ENCODE measurements at regions not wholly inside any gene's neighbourhood (a gene's known extent, or its start where the extent isn't known, plus 50 kb on each side); places are given as distances from the start of the nearest gene placed in this dataset.
A peak's percentile ranks its signal among the peaks of the same experiment; 100 is the strongest.

DNA sequence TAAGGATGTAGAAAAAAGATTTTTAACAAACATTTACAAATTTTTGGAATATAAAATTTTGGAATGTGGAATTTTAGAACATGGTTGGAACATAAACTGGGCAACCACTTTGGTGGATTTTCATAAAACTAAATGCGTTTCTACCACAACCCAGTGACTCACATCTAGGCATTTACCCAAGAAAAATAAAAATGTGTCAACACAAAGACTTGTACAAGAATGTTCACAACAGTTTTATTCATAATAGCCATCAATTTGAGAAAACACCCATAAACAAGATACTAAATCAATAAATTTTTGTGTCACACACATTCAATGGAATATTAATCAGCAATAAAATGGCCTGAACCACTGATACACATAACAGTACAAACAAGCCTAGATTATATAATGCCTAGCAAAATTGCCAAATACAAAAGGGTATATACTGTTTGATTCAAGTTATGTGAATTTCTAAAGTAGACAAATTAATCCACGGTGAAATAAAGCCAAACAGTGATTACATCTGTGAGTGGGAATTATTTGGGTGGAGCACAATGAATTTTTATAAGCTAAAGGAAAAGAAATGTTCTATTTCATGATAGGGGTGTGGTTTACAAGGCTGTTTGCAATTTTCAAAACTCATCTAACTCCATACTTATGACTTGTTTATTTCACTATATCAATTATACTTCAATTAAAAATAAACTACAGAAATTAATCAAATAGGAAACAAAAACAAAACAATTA is 415.2 kb upstream of the OR4E1 start:
- no peak for DNase-seq

DNA sequence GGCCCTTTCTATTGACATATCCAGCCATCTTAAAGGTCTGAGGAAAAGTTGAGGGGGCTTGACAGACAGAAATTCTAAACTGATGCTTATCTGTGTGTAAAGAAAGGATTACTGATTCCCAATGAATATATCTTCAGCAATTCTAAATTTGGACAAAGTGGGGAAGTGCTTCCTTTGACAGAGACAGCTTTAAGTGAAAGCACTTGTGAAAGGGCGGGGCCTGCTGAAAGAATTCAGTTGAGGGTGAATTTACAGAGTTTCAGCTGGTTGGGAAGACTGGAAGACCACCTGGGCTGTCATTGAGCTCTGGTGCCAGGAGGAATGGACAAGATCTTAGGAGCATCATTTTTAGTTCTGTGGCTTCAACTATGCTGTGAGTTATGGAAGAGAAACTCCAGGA is 412.5 kb upstream of the OR4E1 start:
- no peak for DNase-seq

DNA sequence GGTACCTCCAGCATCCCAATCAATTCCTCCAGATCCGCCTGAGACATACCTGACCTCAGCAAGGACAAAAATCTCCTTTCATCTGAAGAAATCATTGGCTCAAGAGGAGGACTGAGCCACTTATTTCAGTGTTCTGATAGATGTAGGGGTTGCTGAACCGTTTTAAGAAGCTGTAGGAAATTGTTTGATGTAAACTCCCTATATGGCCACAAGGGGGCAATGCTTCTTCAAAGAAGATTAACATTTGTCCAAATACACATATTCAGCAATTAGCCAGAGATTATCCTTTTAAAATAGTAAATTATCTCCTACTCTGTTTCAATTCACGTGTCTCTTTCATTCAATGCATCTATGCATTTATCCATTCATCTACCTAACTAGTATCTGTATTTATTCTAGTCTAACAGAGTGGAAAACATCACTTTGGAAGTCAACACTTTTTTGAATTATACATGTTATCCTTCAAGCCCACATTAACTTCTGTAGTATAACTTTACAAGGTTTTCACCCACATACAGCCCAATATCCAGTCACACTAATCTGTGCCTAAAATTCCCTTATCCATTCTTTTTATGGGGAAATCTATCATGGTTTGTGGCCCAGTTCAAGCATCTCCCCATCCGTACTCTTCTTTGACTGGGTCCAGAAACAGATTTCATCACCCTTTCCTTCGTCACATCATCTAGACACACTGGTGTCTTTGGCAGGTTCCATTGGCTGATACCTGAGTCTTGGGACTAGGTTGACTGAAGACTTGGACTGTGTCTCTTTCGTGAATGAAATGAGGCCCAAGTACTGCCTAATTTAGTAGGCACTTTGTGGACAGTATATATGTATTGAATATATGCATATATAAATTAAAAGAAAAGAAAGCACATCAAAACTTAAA is 411.0 kb upstream of the OR4E1 start:
- peak; percentile 1 for DNase-seq

DNA sequence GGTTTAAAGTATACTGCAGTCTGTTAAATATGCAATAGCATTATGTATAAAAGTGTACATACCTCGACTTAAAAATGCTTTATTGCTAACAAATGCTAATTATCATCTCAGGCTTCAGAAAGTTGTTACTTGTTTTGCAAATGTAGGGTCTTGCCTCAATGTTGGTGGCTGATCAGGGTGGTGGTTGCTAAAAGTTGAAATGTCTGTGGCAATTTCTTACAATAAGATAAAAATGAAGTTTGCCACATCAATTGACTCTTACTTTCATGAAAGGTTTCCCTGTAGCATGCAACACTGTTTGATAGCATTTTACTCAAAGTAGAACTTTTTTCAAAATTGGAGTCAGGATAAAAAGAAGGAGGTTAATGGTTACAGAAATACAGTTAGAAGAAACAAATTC is 407.7 kb upstream of the OR4E1 start:
- DNase-seq, result no peak

DNA sequence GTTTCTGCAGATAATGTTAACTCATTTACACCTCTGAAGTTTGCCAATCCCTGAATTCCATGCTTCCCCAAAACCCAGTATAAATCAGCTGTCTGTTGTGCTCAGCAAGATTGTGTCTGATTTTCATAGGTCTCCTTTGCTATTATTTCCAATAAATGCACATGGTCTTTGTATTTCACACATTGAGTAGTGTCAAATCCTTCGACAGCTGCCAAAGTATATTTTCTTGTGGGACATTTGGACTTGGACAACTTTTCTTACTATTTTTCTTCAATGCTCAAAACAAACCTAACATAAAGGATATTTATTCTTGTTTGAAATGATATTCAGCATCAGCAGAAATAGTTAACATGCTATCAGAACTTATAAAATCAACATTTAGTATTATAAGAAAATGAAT is 406.1 kb upstream of the OR4E1 start:
- no peak for DNase-seq

DNA sequence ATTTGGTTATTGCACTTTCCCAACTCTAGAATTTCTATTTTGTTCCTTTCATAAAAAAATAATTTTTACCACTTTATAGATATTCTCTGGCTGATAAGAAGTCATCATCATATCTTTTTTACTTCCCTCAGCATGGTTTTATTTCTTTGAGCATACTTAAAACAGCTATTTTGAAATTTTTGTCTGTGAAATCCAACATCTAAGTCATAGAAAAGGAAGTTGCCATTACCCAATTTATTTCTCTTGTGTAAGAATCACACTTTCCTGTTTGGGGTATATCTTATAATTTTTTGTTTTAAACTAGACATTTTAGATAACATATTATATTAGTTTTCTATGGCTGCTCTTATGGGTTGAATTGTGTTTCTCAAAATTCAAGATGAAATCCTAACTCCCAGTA is 400.2 kb upstream of the OR4E1 start:
- no peak for DNase-seq

DNA sequence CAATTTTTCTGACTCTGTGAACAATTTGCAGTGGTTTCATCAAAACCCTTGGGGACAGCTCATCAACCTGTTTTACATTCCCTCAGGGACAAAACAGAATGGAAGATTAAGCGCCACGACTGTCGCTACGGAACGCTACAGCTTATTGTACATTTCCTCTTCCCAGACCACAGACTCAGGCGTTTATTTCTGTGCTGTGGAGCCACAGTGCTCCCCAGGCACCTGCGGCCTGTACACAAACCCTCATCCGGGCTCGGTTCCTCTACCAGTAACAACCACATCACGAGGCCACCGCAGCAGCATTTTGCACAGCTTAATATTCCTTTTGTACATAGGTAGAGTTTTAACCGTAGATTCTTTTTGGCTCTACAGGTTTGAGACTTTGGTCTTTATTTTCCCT is 397.4 kb upstream of the OR4E1 start:
- DNase-seq, result no peak

DNA sequence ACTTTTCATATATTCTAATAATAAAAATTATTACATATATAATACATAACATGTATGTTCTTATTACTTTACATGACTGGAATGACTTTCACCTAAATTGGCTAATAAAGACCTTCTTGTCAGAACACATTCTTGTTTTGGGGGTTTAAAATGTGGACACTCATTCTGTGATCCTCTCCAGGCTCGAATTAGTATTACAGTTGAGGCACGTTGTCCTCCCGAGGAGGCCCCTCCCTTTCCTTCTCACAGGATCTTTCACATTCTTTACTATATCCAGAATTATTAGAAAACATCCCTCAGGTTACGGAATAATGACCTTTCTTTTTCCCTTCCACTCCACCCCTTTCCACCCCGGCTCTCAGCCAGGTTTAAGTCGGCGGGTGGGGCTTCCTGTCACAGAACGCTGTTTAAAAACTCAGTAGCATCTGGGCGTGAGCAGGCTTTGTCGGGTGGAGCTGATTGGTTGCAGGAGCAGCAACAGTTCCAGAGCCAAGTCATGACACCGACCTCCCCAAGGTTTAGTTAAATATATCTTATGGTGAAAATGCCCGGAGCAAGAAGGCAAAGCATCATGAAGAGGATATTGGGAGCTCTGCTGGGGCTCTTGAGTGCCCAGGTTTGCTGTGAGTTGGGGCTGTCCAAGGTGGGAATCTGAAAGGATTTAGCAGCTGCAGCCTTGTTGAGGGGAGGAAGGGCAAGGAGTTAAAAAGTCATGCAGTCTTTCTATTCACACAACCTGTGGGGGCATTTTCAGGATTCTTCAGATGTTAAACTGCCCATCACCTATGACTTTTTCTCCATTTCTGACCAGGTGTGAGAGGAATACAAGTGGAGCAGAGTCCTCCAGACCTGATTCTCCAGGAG is 396.7 kb upstream of the OR4E1 start:
- DNase-seq, result no peak

DNA sequence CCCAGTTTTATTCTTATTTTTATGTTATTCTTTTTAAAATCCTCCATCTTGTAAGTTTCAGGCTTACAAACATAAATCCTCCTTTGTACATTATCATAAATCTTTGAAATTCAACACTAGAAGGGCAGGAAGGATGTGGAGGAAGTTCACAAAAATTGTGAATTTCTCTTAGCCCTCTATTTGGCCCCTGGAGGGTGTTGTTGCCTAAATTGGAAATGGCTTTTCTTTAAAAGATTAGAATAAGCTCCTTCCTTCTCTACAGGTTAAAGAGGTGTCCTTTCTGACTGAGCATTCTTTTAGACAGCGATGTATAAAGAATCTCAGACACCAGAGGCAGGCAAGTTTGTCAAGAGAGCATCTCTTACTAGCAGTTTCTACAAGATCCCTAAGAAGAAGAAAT is 391.7 kb upstream of the OR4E1 start:
- DNase-seq, result no peak

DNA sequence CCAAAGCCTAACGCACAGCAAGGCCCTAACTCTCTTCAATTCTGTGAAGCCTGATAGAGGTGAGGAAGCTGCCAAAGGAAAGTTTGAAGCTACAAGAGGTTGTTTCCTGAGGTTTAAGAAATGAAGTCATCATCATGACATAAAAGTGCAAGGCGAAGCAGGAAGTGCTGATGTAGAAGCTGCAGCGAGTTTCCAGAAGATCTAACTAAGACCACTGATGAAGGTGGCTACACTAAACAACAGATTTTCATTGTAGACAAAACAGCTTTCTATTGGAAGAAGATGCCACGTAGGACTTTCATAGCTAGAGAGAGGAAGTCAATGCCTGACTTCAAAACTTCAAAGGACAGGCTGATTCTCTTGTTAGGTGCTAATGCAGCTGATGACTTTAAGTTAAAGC is 385.6 kb upstream of the OR4E1 start:
- no peak for DNase-seq

DNA sequence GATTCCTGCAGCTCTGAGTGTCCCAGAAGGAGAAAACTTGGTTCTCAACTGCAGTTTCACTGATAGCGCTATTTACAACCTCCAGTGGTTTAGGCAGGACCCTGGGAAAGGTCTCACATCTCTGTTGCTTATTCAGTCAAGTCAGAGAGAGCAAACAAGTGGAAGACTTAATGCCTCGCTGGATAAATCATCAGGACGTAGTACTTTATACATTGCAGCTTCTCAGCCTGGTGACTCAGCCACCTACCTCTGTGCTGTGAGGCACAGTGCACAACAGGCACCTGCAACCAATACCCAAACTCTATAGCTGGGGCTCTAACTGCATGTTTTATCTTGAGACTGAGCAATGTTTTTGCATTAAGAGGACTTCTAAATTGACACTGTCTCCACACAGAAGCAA is 379.2 kb upstream of the OR4E1 start:
- DNase-seq, result no peak

DNA sequence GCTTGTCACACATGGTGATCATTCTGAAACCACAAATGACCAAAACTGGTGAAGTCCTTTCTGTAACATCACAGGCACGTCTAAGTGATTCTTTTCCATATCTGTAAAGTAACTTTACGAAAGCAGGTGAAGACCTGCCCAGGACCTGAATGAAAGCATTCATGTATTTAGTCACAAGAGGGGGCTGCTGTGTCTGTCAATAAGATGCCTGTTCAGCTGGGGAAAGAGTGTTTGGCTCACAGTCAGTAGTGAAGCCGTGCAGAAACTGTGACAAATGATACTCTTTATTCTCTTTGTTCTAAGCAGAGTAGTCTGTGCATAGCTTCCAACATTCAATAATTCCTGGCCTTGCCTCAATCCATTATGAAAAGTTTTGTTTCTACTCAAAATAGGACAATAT is 373.5 kb upstream of the OR4E1 start:
- no peak for DNase-seq

DNA sequence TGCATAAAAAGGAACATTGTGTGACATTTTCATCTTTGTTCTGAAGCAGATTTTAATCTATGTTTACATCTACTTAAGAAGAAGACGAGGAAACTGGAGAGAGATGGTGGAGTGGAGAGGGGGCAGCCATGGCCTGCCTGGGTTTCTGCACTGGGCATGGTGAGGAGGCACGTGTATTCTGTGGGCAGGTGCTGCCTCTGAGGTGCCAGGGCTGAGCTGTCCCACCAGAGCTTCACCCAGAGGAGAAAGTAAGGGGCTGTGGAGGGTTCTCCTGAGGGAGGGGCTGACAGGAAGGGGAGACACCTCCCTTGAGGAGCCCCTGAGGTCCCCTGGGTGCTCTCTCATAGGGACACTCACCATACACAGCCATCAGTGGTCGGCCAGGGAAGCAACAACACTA is 372.4 kb upstream of the OR4E1 start:
- no peak for DNase-seq

DNA sequence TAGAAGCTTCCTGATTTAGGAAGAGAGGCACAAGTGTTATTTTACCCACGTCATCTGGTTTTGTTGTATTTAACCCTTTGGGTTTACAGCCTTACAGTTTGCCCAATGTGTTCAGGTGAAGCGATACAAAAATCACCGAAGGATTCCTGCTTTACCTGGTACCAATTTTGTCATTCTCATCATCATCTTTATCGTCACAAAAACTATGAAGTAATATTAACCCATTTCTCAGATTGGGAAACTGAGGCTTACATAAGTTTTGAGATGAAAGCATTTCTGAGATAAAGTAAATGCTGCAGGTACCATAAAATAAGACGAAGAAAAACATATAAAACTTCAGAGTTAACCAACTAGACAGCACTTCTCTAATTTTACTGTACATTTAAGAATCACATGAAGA is 370.6 kb upstream of the OR4E1 start:
- no peak for DNase-seq

DNA sequence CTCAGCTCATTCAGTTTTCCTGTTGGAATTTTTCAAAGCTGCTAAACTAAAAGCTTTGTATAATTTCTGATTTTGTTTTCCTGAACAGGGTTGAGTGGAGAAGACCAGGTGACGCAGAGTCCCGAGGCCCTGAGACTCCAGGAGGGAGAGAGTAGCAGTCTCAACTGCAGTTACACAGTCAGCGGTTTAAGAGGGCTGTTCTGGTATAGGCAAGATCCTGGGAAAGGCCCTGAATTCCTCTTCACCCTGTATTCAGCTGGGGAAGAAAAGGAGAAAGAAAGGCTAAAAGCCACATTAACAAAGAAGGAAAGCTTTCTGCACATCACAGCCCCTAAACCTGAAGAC is 367.1 kb upstream of the OR4E1 start:
- DNase-seq, result no peak

DNA sequence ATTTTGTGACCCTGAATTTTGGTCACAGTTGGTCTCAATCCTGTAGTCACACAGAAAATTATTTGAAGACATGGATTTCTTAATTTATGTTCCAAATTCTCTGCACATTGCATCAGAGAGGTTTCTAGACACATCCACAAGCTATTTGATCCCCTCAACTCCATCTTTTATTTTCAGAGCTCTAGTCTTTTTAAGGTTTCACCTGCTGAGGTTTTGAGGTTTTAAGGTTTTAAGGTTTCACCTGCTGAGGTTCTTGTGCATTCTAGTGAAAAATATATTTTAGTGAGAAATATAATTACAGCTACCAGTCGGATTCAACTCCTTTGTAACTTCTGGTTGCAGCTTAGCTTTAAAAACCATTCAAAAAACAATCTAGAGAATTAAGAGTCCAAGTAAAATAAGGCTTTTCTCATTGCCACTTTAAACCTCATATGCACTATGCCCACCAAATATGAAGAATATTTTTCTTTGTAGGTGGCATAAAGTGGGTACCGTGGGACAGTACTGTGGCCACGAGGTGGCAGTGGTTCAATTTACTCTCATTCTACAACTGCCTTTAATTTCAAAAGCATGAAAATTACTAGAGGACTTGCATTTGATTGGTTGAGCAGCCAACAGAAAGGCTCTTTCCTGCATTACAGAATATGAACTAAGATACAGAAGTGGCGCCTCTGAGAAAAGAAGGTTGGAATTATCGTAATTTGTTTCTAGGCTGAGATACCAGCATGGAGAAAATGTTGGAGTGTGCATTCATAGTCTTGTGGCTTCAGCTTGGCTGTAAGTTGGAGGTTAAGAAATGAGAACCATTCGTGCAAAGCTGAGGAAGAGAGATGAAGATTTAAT is 366.5 kb upstream of the OR4E1 start:
- DNase-seq, result no peak

DNA sequence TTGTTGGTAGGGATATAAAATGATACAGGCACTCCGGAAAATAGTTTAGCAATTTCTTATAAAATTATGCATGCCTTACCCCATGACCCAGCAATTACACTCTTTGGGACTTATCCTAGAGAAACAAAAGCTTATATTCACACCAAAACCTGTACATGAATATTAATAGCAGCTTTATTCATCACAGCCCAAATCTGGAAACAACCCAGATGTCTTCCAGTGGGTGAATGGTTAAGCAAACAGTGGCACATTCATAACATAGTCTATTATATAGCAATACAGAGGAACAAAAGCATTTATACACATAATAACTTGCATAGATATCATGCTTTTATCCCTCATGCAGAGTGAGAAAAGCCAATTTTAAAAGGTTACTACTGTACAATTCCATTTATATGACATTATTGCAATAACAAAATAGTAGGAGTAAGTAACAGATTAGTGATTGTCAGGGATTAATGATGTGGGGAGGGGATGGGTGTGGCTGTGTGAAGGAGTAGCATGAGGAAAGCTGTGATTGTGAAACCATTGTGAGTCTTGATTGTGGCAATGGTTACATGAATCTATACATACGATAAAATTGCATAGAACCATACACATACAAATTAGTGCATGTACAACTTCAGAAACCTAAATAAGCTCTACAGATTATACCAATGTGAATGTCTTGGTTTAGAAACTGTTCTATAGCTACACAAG is 363.1 kb upstream of the OR4E1 start:
- DNase-seq, result no peak

DNA sequence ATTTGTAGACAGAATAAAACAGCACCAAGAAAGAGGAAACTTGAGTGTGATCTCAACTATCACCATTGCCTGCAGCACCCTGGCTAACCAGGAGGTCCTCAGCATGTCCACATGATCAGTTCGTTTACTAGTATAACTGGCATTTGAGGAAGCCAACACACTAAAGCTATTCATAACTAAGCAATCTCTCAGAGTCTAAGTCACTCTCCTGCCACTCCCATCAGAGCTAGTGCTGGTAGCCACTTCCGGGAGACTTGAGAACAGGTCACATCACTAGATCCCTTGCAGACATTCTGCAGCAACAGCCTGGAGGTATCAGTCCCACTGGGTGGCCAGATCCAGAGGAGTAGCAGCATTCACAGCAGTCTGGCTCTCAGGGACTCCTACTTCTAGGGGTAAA is 352.9 kb upstream of the OR4E1 start:
- no peak for DNase-seq

DNA sequence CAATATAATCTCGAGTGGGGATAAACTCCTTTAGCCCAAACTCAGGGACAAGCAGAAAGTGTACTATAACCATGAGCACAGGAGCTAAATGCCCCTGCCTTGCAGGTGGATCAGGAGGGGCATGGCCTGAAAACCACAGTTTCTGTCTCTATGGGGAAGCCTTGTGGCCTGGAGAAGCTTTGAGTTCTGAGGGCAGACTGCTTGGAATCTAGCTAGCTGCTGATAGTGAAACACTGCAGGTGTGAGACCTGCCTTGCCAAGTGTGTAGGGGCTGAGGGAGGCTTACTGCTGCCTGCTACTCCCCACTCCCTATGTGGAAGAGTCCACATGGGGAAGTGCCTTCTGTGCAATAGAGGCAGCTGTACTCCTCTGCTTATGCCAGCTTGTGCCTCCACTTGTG is 352.3 kb upstream of the OR4E1 start:
- no peak for DNase-seq

DNA sequence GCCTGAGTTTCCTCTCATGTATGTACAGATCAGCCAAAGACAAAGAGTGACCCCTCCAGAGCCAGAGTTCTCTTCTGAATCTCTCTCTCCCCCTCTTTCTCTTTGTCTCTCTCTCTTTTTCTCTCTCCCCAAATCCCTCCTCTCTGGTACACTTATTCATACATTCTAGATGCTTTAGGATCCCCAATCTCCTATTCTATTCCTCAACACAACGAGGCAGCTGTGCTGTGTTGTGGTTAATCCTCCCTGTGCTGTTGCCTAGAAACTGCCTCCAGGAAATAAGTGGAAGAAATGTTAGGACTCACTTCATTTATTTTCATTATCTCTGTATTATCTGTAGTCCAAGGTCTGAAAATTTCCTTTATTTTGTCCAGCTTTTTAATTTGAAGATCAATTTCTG is 350.5 kb upstream of the OR4E1 start:
- DNase-seq, result no peak

DNA sequence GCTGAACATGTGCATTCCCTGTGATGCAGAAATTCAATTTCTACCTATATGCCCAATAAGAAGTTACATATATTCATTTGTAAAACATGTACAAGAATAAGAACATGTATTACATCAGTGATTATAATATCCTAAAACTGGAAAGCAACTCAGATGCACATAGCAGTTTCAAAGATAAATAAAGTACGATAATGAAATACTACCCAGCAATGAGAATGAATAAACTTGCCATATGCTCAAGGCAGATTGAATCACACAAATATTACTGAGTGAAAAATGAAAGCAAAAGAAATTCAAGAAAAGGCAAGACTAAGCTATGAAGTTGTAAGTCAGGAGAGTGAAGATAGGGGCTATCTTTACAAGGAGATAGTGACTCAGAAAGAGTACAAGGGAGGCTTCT is 345.3 kb upstream of the OR4E1 start:
- DNase-seq, result no peak

DNA sequence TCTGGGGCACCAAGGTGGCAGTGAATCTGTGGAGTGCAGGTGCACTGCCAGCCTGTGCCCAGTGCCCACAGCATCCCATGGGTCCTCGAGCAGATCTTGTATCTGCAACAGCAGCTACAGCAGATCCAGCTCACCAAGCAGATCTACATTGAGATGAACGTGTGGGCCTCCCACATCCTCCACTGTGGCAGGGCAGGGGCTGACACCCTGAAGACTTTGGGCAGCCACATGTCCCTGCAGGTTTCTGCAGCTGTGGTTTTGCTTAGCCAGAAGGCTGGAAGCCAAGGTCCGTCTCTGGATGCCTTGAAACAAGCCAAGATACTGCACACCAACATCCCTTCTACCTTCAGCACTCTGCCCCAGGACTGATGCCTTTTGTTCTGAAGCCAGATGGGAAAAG is 338.8 kb upstream of the OR4E1 start:
- DNase-seq, result no peak
